ENCODE measurements at regions not wholly inside any gene's neighbourhood (a gene's known extent, or its start where the extent isn't known, plus 50 kb on each side); places are given as distances from the start of the nearest gene placed in this dataset.

DNA sequence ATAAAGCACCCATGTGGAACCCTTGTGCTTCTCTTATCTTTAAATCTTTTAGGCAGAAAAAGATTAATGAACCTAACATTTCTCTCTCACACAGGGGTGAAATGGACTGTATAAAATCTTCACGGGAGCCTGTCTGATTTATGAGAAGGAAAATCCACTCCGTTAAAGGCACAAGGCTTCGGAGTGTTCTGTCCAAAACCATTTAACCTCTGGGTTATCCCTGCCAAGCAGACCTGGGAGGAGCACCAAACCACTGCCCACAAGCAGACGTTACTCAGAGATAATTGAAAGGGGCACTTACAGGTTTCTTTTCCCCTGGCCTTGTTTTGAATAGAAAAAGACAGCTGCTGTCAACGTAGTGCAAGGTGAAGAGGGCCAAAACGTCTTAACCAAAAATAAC, 184.4 kb upstream of the DOK6 start:
- no peak for DNase-seq (ENCODE audit: low read depth)

DNA sequence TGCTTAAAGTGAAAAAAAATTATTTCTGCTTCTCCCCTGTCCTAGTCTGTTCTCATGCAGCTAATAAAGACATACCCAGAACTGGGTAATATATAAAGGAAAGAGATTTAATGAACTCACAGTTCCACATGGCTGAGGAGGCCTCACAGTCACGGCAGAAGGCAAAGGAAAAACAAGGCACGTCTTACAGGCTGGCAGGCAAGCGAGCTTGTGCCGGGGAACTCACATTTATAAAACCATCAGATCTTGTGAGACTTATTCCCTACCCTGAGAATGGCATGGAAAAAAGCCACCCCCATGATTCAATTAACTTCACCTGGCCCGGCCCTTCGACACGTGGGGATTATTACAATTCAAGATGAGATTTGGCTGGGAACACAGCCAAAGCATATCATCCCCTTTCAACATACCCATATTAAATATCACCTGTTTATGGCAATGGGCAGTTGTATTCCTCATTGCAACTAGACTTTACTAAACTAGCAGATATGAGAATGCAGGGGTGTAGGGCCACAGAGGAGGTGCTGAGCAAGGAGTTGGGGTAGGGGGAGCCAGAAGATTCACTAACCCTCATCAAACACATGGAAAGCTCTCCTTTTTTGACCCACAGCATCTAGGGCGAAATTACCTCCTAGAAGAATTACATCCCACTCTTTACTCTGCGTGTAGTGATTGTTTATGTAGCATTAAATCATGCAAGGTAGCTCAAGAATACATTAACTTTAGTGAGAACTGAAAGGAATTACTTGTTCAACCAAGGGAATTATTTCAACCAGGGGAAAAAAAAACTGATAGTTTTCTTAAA, 183.3 kb upstream of the DOK6 start:
- no peak for DNase-seq (ENCODE audit: low read depth)

DNA sequence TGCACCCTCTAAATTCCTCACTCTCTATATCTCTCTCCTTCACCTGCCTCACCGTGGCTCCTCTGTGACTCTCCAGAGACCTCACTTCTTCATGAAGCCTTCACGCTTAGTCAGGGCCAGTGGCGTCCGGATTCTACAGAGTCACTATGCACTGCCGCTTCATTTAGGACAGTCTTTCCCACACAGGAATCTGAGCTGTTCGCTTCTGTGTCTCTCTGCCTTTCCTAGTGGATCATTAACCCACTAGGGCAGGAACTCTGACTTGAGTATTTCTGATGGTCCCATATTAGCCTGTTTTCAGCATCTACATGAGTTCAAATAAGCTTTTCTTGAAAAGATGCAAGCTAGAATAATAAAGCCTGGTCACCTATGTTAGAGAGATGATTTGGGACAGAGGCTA, 180.2 kb upstream of the DOK6 start:
- DNase-seq (ENCODE audit: low read depth): no peak

DNA sequence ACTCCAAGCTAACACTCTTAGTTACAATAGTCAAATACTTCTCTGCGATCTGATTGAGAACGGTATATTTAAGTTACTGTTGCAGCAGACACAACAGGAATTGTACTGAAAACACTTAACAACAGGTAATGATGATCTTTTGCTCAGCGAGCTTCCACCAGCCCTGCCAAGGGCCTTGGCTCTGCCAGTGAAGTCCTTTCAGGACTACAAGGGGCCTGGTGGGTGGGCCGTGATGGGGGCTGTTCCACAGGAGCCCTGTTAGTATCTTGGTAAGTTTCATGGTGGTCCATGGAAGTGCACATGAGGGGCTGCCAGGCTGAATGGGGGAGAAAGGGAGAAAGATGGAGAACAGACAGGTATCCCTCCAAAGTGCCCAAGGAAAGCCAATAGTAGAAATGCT, 178.6 kb upstream of the DOK6 start:
- no peak for DNase-seq (ENCODE audit: low read depth)

DNA sequence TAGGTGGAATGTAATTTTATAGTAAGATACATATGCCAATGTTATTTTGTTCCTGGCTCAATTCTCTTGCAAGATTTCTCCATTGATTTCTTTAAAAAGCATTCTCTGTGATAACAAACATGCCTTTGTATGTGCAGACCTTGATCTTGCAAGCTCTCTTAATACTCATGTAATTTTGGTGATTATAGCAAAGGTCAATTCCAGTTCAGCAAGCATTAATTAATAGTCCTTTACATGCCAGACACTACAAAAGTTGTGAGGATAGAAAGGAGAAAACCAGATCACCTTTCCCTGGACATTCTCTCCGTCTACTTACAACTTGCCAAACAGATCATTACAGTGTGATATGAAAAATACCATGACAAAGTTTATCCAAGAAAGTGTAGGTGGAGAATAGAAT, 173.7 kb upstream of the DOK6 start:
- DNase-seq (ENCODE audit: low read depth): no peak

DNA sequence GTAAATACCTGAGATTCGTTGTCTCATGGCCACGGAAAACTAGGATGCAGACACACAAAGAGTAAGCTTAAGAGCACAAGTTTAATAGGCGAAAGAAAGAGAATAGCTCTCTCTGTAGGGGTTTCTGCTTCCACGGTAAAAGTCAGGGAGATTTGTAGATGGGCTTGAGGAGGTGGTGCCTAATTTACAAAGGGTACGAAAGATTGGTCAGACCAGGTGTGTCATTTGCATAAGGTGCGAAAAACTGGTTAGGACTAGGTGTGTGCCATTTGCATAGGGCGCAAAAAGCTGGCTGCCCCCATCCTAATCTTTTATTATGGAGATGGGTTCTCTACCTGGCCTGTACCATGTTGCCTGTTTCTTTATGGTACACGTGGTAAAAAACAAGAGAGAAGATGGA, 170.5 kb upstream of the DOK6 start:
- DNase-seq (ENCODE audit: low read depth): no peak

DNA sequence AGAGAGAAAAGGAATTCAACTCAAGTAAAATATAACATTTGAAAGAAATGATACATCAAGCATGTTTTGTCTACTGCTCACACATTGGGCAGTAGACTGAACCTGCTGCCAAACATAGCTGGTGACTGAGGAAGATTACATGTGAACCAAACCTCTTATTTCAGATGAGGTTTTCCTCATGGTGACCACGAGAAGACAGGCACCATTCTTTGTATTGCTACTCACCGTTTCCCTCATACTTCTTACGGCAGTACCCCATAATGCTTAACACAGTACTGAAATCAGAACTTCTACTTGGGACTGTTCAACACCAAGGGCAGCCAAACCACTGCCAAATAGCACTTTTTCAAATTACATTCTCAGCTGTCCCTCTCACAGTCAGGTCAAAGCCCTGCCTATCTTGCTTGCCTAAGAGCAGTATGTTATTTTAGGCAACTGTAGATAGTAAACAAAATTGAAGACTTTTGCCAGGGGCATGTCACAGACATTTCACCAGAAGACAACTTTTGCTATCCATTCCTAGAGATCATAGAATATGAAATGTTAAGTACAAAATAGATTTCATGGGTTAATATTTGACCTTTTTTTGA, 167.1 kb upstream of the DOK6 start:
- DNase-seq (ENCODE audit: low read depth): peak; percentile 5

DNA sequence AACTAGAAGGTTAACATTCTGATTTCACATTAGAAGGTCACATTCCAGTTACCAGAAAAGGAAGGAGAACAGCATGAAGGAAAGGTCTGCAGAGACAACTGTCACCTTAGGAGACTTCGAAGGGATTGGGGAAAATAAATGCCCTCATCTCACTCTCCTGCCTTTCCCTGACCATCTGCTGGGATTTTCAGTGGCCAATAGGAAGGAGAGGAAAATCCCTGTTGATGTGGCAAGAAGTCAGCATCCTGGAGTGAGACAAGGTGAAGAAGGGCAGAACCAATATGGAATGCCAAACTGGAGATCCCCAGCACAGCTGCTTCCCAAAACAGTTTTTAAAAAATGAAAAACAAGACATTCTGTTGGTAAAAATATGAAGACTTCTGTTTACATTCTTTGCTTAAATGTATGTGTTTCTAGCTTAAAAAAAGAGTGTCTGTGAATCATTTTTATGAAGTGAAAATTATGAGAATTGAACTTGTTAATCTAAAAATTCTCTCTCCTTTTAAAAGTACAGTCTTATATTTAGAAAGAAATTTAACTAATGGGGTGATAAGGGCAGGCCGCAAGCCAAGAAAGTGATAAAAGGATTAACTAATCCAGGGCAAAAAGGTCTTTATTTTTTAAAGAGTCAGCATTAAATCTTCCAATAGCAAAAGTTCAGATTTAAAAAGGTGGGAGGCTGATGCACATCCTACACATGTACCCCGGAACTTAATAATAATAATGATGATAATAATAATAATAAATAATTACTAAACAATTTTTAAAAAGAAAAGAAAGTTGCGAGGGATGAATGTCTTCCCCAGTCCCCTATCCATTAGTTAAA, 160.6 kb upstream of the DOK6 start:
- no peak for DNase-seq (ENCODE audit: low read depth)

DNA sequence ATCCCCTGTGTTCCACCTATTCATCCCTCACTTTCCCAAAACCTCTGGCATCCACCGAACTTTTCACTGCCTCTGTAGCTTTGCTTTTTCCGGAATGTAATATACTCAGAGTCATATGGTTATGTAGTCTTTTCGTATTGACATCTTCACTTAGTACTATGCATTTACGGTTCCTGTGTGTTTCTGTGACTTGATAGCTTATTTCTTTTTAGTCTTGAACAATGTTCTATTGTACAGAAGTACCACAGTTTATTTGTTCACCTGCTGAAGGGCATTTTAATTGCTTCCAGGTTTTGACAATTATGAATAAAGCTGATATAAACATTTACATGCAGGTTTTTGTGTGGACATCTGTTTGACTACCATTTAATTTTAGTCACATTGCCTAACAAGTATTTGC, 154.7 kb upstream of the DOK6 start:
- DNase-seq (ENCODE audit: low read depth): no peak

DNA sequence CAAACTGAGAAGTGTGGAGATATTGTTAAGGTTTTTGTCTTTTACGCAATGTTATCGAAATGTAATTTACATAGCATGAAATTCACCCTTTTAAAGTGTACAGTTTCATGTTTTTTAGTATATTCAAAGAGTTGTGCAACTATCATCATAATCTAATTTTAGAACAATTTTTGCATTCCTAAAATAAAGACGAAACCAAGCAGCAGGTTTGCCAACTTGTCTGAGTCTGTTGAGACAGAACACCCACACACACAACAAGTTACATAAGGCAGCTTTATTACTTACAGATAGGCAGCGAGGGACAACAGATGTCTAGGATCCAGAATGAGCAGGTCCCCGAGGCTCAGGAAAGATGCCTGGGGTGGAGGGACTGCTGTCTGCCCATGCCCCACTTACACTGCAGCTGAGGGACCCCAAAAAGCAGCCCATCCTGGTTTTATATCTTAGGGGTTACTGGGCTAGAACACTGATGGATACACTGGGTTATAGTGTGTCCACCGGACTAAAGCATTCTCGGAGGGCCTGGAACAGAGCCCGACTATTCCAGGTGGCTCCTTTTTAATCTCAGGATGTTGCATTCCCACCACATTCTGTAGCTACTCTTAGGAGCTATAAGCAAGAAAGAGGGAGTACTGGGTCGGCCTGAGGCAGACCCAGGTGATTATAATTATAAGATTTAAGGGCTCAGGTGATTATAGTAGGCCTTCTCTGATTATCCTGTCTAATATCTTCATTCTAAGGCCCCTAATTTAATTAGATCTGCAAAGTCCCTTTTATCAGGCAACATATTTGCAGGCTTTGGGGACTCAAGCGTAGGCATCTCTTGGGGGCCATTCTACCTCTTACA, 150.2 kb upstream of the DOK6 start:
- peak; percentile 83 for DNase-seq (ENCODE audit: low read depth)

DNA sequence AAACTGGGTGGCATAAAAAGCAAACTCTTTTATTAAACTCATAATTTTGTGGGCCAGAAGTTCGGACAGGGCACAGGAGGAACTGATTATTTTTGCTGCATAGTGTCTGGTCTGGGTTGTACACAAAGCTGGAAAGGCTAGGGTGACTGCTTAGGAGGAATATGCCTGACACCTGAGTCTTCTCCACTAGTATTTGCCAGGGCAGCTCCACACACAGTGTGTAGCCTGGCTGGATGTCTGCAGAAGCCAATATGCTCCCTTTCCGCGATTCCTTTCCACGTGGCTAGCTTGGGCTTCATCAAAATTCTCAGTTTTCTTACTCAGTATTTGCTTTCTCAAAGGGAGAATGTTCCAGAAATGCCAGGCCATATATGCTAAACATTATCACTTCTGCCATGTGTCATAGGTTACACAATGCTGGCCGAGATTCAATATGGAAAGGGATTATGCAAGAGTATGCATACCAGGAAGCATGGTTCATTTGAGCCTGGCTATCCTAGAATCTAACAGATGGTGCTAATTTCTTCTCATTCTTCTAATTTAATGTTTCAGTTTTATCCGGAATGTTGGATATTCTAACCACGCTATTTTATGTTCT, 142.7 kb upstream of the DOK6 start:
- DNase-seq (ENCODE audit: low read depth): peak; percentile 88

DNA sequence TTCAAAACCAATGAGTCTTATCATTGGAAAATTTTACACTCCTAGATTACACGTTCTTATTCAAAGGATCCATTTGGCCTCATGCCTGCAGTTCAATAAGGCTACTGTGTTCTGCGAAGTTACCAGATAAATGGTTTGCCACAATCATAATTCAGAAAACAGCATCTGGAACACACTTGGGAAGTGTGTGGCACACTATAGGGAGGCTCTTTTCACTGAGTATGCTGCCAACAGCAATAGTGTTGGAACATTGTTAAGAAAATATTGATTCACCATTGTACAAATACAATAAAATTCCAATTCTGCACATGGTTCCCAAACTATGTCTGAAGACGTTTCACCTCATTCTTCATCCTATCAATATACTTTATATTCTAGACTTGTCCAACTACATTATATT, 141.4 kb upstream of the DOK6 start:
- DNase-seq (ENCODE audit: low read depth): no peak

DNA sequence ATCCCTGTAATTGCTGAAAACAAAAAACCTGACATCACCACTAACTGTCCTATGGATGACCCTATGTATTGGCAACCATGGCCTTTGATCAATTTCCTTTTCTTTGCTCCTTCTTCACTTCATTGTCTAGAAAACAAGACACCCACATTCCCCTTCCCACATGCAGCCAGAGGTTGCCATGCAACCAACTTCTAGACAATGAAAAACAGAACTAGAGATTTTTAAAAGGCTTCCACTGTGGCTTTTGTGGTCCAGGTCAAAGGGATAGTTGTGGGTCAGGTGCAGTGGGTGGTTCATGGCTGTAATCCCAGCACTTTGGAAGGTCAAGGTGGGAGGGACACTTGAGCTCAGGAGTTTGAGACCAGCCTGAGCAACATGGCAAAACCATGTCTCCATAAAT, 139.3 kb upstream of the DOK6 start:
- DNase-seq (ENCODE audit: low read depth): no peak

DNA sequence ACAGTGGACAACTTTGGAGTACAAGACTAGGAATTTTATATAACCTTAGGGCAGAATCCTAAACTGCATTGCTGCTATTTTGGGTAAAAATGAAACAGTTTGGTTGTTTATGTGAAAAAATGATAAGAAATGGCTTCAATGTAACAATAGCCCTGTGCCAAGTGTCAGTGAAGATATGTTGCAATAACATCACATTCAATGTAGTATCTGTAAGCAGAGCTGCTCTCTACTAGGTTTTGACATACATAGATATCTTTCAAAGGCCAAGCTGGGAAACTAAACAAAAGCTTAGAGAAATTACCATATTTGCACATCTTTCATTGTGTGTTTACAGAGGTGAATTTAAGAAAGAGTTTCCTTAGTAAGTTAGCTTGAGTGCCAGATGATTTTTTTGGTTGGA, 135.0 kb upstream of the DOK6 start:
- peak; percentile 36 for DNase-seq (ENCODE audit: low read depth)

DNA sequence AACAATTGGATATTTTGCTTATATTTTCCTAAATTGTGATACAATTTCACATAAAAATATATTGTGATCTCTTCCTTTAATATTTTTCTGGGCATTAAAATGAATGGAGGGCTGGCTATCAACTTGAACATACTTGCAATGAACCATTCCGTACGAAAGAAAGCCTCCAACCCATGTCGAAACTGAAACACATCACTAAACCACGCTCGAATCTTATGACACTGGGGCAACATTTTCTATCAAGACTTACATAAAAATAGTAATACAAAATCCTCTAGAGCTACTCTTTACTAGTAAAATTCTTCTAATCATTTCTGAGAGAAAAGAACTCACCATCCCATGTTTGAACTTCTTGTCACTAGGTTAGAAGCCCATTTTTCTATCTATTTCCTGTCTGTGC, 132.8 kb upstream of the DOK6 start:
- no peak for DNase-seq (ENCODE audit: low read depth)

DNA sequence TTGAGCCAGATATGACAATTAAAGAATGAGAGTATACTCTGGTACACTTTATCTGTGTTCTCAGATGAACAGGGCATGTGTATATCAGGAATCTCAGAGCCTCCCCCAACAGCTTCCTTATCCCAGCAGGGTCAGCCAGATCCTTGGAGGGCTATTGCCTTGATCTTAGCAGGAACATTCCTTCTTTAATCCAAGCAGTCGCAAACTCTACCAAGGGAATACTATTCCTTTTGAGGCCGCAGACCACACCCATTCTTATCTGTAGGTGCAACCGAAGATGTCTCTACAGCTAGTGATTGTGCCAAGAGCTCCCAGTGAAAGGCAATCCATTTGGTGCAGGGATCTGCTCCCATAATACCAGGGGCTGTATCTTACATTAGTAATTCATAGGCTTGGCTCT, 118.3 kb upstream of the DOK6 start:
- DNase-seq (ENCODE audit: low read depth): no peak

DNA sequence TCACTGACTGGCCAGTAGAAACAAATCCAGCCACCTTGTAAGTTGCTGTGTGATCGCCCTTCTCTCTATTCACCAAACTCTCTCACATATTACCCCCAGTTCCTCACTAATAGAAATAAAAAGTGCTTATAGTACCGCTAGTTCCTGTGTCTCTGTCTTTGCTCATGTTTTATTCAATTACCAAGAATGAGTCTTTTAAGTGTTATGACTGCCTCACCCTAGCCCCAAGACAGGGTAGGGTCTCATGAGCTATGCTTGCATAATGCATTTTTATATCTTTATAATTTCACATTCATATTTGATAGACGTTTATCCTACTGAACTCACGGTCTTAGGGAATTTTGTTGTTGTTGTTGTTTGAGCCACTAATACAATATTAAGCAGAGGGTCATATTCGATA, 109.6 kb upstream of the DOK6 start:
- DNase-seq (ENCODE audit: low read depth): no peak

DNA sequence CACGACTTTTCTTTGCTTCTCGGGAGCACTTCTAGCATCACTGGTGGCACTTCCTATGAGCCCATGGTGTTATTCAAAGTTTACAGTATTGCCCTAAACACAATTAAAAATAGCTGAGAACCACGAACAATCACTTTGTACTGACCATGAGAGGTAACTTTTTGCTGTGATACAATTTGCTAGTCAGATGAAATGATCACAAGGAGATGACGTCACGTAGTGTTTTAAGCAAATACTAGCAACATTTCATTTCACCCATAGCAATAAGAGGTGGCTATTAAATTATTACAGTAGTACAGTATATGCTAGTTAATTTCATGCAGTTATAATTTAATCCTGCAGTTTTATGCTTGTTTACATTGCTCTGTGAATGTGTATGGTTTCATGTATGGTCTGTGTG, 108.9 kb upstream of the DOK6 start:
- DNase-seq (ENCODE audit: low read depth): no peak

DNA sequence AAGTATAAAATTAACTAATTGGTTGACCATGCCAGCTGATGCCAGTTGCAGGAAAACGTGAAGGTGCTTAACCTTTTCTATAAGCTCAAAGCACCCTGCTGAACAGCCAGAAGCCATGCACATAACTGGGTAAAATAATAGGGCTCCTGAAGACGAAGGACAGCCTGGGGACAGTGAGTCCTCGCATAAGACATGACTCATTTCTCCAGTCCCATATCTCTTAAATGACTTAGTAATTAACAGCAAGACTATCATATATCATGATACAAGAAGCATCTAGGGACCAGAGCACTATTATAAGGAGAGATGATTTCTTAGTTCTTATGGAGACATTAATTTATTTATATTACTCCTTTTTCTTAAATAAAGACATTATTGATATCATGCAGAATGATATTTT, 100.5 kb upstream of the DOK6 start:
- DNase-seq (ENCODE audit: low read depth): no peak

DNA sequence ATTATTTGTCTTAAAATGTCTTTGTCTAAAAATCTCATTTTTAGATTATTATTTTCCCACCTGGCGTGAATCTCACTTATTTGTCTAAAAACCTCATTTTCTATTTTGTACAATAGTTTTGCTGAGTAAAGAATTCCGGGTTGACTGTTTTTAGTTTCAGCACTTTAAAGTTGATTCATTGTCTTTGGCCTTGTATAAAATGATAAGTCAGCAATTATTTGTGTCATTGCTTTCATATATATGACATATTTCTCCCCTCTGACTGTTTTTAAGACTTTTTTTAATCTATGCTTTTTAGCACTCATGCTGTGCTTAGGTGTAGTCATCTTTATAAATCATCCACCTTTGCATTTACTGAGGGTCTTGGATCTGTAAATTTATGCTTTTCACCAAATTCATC, 92.1 kb upstream of the DOK6 start:
- DNase-seq (ENCODE audit: low read depth): no peak

DNA sequence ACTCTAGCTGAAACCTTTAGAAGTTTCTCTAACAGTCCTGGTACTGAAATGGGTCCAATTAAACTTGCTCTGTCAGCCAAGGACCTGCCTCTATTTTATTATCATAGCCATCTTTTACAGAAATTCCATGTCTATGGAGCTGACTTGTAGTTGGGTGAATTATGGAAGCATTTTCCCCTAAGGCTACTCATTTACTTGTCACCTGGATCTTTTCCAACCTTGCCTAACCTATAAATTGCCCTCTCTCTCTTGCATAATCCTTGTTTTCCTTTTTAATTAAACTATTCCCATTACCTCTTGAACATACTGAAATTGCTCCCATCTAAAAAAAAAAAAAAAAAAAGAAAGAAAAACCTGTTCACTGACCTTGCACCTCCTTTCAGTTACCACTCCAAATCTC, 74.6 kb upstream of the DOK6 start:
- DNase-seq (ENCODE audit: low read depth): no peak

DNA sequence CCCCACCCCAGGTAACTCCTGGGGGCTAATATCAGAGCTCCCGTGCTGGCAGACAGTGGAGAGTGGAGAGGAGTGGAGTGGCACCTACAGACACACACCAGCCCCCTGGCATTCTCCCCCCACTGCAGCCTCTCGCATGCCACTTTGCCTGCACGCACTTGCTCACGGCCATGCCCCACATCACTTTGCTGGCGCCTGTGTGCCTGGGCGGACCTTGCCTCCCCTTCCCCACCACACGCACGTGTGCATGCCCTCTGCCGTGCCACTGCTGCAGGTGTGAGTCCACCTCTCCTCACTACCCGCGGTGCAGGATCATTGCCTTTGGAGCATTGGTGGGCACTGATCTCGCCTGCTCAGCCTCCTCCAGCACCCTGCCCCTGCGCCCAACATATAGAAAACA, 72.6 kb upstream of the DOK6 start:
- no peak for DNase-seq (ENCODE audit: low read depth)
